ENCODE measurements at regions not wholly inside any gene's neighbourhood (a gene's known extent, or its start where the extent isn't known, plus 50 kb on each side); places are given as distances from the start of the nearest gene placed in this dataset.
A peak's percentile ranks its signal among the peaks of the same experiment; 100 is the strongest.

GRCh38 chr6:141451181-141451510 lies 681.6 kb upstream of the GJE1 start:
- DNase-seq (ENCODE audit: low spot score in 2 of 2) (no peak), ATAC-seq (peak; percentile 24)
- Mint-ChIP-seq H3K27ac (no peak overlapping the region), H3K4me1 (no peaks in the 10 kb centered on the region), H3K36me3 (no peaks in the 10 kb centered on the region), H3K9me3 (no peaks in the 10 kb centered on the region), H3K4me3 (no peak overlapping the region)

GRCh38 chr6:141445928-141446628 lies 686.6 kb upstream of the GJE1 start:
- H3K4me1 Mint-ChIP-seq: no peaks in the 10 kb centered on the region
- H3K27ac Mint-ChIP-seq: no peak overlapping the region
- no peak for DNase-seq (ENCODE audit: low spot score in 2 of 2)
- H3K9me3 Mint-ChIP-seq: no peaks in the 10 kb centered on the region
- no peaks in the 10 kb centered on the region for H3K36me3 Mint-ChIP-seq
- no peak overlapping the region for H3K4me3 Mint-ChIP-seq
- no peak for ATAC-seq

- no peak for DNase-seq (ENCODE audit: low spot score in 2 of 2)
Measured at GRCh38 chr6:141443668-141444289, 688.9 kb upstream of the GJE1 start.

GRCh38 chr6:141443032-141443431 lies 689.7 kb upstream of the GJE1 start:
- no peaks in the 10 kb centered on the region for H3K9me3 Mint-ChIP-seq
- ATAC-seq (no peak), DNase-seq (ENCODE audit: low spot score in 2 of 2) (no peak)
- no peaks in the 10 kb centered on the region for H3K4me1 Mint-ChIP-seq
- no peak overlapping the region for H3K27ac Mint-ChIP-seq
- H3K4me3 Mint-ChIP-seq: no peak overlapping the region
- H3K36me3 Mint-ChIP-seq: no peaks in the 10 kb centered on the region

More at GRCh38 chr6:141443668-141444289, 688.9 kb upstream of the GJE1 start:
- Mint-ChIP-seq H3K4me1 (no peaks in the 10 kb centered on the region), H3K9me3 (no peaks in the 10 kb centered on the region), H3K27ac (no peak overlapping the region), H3K4me3 (no peak overlapping the region), H3K36me3 (no peaks in the 10 kb centered on the region)
- no peak for ATAC-seq

- Mint-ChIP-seq H3K4me3 (no peak overlapping the region), H3K4me1 (no peaks in the 10 kb centered on the region), H3K9me3 (no peaks in the 10 kb centered on the region), H3K27ac (no peak overlapping the region), H3K36me3 (no peaks in the 10 kb centered on the region)
- ATAC-seq (no peak), DNase-seq (ENCODE audit: low spot score in 2 of 2) (no peak)
Measured at GRCh38 chr6:141439513-141439912, 693.2 kb upstream of the GJE1 start.

GRCh38 chr6:141437685-141438084 lies 695.0 kb upstream of the GJE1 start:
- H3K36me3 Mint-ChIP-seq: no peaks in the 10 kb centered on the region
- ATAC-seq (no peak), DNase-seq (ENCODE audit: low spot score in 2 of 2) (no peak)
- H3K27ac Mint-ChIP-seq: no peak overlapping the region
- H3K9me3 Mint-ChIP-seq: no peaks in the 10 kb centered on the region
- no peaks in the 10 kb centered on the region for H3K4me1 Mint-ChIP-seq
- no peak overlapping the region for H3K4me3 Mint-ChIP-seq

- ATAC-seq (no peak), DNase-seq (ENCODE audit: low spot score in 2 of 2) (no peak)
- Mint-ChIP-seq H3K4me1 (no peaks in the 10 kb centered on the region), H3K36me3 (no peaks in the 10 kb centered on the region), H3K9me3 (no peaks in the 10 kb centered on the region), H3K4me3 (no peak overlapping the region), H3K27ac (no peak overlapping the region)
Measured at GRCh38 chr6:141437011-141437410, 695.7 kb upstream of the GJE1 start.

- no peaks in the 10 kb centered on the region for H3K4me1 Mint-ChIP-seq
- DNase-seq (ENCODE audit: low spot score in 2 of 2) (no peak), ATAC-seq (no peak)
- no peak overlapping the region for H3K4me3 Mint-ChIP-seq
- H3K36me3 Mint-ChIP-seq: no peaks in the 10 kb centered on the region
- no peak overlapping the region for H3K27ac Mint-ChIP-seq
- H3K9me3 Mint-ChIP-seq: peaks cover 17% of the 10 kb centered on the region
Measured at GRCh38 chr6:141426400-141426980, 706.2 kb upstream of the GJE1 start.

GRCh38 chr6:141421378-141421777 lies 711.3 kb upstream of the GJE1 start:
- no peaks in the 10 kb centered on the region for H3K36me3 Mint-ChIP-seq
- DNase-seq (ENCODE audit: low spot score in 2 of 2): no peak
- peaks cover 11% of the 10 kb centered on the region for H3K9me3 Mint-ChIP-seq
- no peak overlapping the region for H3K4me3 Mint-ChIP-seq
- ATAC-seq: no peak
- no peak overlapping the region for H3K27ac Mint-ChIP-seq
- H3K4me1 Mint-ChIP-seq: no peaks in the 10 kb centered on the region

- Mint-ChIP-seq H3K36me3 (no peaks in the 10 kb centered on the region), H3K4me3 (no peak overlapping the region), H3K4me1 (no peaks in the 10 kb centered on the region), H3K27ac (no peak overlapping the region), H3K9me3 (no peaks in the 10 kb centered on the region)
- DNase-seq (ENCODE audit: low spot score in 2 of 2) (no peak), ATAC-seq (no peak)
Measured at GRCh38 chr6:141418076-141418475, 714.6 kb upstream of the GJE1 start.

GRCh38 chr6:141415896-141416295 lies 716.8 kb upstream of the GJE1 start:
- H3K27ac Mint-ChIP-seq: no peak overlapping the region
- H3K4me1 Mint-ChIP-seq: no peaks in the 10 kb centered on the region
- H3K4me3 Mint-ChIP-seq: no peak overlapping the region
- no peaks in the 10 kb centered on the region for H3K9me3 Mint-ChIP-seq
- no peak for DNase-seq (ENCODE audit: low spot score in 2 of 2)
- no peaks in the 10 kb centered on the region for H3K36me3 Mint-ChIP-seq
- no peak for ATAC-seq

GRCh38 chr6:141413196-141413595 lies 719.5 kb upstream of the GJE1 start:
- H3K27ac Mint-ChIP-seq: no peak overlapping the region
- peaks cover 5% of the 10 kb centered on the region for H3K9me3 Mint-ChIP-seq
- no peak overlapping the region for H3K4me3 Mint-ChIP-seq
- DNase-seq (ENCODE audit: low spot score in 2 of 2) (no peak), ATAC-seq (no peak)
- H3K36me3 Mint-ChIP-seq: no peaks in the 10 kb centered on the region
- H3K4me1 Mint-ChIP-seq: no peaks in the 10 kb centered on the region

GRCh38 chr6:141406761-141407160 lies 726.0 kb upstream of the GJE1 start:
- Mint-ChIP-seq H3K4me1 (peaks cover 10% of the 10 kb centered on the region), H3K9me3 (peaks cover 5% of the 10 kb centered on the region), H3K27ac (no peak overlapping the region), H3K36me3 (no peaks in the 10 kb centered on the region), H3K4me3 (no peak overlapping the region)
- ATAC-seq (no peak), DNase-seq (ENCODE audit: low spot score in 2 of 2) (no peak)

- H3K9me3 Mint-ChIP-seq: peaks cover 3% of the 10 kb centered on the region
- peaks cover 10% of the 10 kb centered on the region for H3K4me1 Mint-ChIP-seq
- DNase-seq (ENCODE audit: low spot score in 2 of 2): no peak
- ATAC-seq: no peak
- no peaks in the 10 kb centered on the region for H3K36me3 Mint-ChIP-seq
- no peak overlapping the region for H3K4me3 Mint-ChIP-seq
- H3K27ac Mint-ChIP-seq: no peak overlapping the region
Measured at GRCh38 chr6:141403827-141404226, 728.9 kb upstream of the GJE1 start.

GRCh38 chr6:141403103-141403502 lies 729.6 kb upstream of the GJE1 start:
- ATAC-seq (peak; percentile 11), DNase-seq (ENCODE audit: low spot score in 2 of 2) (no peak)
- H3K27ac Mint-ChIP-seq: no peak overlapping the region
- no peaks in the 10 kb centered on the region for H3K9me3 Mint-ChIP-seq
- H3K36me3 Mint-ChIP-seq: no peaks in the 10 kb centered on the region
- no peak overlapping the region for H3K4me3 Mint-ChIP-seq
- H3K4me1 Mint-ChIP-seq: peaks cover 10% of the 10 kb centered on the region

- no peak overlapping the region for H3K4me3 Mint-ChIP-seq
- no peak for ATAC-seq
- H3K36me3 Mint-ChIP-seq: no peaks in the 10 kb centered on the region
- H3K27ac Mint-ChIP-seq: no peak overlapping the region
- no peaks in the 10 kb centered on the region for H3K9me3 Mint-ChIP-seq
- no peak for DNase-seq (ENCODE audit: low spot score in 2 of 2)
- peaks cover 10% of the 10 kb centered on the region for H3K4me1 Mint-ChIP-seq
Measured at GRCh38 chr6:141402489-141402888, 730.2 kb upstream of the GJE1 start.
